HG03565 (cell line): ENCODE measurements at regions not wholly inside any gene's neighbourhood (a gene's known extent, or its start where the extent isn't known, plus 50 kb on each side); places are given as distances from the start of the nearest gene placed in this dataset.
"Not testable (repeated sequence)": the region's sequence is repeated elsewhere in the genome, so short reads cannot be mapped to it uniquely, and the experiment has no call there.

ENCODE experiments used
- ATAC-seq: cut with Tn5 transposase; IDR thresholded peaks from one replicate; pipeline ENCODE4 v1.9.1; 2021; ENCODE audit warnings: mild to moderate bottlenecking, moderate library complexity; ENCODE audit not compliant: unreplicated experiment

GRCh38 chr10:4403638-4404252 lies 422.3 kb upstream of the AKR1E2 start:
- no peak for ATAC-seq

- not testable (repeated sequence) for ATAC-seq
Observed at GRCh38 chr10:4401080-4401479, 424.9 kb upstream of the AKR1E2 start.

- no peak for ATAC-seq
Observed at GRCh38 chr10:4399556-4399955, 426.5 kb upstream of the AKR1E2 start.

GRCh38 chr10:4398602-4399001 lies 427.4 kb upstream of the AKR1E2 start:
- ATAC-seq, result no peak

GRCh38 chr10:4397337-4397736 lies 428.7 kb upstream of the AKR1E2 start:
- ATAC-seq, result no peak

DNA sequence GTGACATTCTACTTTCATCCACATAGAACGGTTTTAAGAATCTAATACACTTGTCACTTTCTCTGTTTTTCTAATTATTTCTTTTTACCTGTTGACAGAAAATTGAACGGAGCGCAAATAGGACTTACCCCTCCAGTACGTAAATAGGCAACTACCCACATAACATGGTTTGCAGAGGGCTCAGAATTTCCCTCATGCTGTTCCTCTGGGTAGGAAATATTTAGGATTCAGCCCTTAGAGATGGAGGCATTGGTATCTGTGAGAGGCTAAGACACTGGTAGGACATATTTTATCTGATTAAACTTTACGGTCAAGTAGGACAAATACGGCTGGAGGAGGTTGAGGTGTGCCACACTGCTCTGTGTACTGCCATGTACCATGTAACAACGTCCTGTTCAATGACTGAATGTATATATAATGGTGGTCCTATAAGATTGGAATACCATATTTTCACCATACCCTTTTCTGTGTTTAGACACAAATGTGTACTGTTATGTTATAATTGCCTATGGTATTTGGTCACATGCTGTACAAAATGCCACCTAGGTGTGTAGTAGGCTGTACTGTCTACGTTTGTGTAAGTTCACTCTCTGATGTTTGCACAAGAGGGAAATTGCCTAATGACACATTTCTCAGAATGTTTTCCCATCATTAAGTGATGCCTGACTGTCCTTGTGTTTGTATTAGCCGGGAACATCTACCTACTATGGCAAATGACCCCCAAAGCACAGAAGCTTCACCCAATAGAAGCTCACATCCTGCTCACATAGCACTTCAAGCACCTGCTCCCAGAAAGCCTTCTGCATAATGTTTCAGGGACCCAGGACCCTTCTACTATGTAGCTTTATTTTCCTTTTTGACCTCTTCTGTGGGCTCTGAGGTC lies 429.4 kb upstream of the AKR1E2 start:
- no peak for ATAC-seq

DNA sequence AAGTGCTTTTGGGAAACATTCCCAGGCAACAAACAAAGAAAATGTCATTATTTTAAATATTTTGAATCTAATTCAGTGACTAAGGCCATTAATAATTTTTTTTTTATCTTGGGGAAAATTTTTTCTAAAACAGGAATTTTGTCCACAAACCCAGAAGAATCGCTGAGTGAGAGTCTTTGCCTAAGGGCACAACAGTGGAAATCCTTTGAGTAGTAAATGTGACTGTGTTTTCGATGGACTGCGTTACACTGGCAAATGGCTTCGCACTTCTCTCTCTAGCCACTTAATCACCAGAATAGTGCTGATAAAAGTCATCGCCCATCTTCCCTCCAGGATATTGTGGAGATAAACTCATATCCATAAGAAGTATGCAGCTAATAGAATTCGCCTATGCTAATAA lies 430.3 kb upstream of the AKR1E2 start:
- ATAC-seq, result no peak

- ATAC-seq, result not testable (repeated sequence)
Observed at GRCh38 chr10:4394455-4394854, 431.6 kb upstream of the AKR1E2 start.

GRCh38 chr10:4391683-4392082 lies 434.3 kb upstream of the AKR1E2 start:
- no peak for ATAC-seq

DNA sequence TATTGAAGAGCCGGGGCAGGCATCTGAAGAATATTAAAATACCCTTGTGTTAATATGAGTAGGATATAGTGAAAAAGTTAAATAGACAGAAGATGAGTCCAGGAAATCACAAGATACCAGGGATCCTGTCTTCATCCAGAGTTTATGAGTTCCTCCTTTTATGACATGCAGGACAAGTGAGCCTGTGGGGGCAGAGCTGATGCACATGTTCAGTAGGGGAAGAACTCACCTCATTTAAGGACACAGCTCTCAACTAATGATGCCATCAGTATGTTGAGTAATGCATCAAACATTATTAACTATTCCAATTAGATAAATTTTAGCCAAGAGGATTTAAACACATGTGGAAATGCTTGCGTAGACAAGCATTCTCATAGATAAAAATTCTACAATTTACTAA lies 435.8 kb upstream of the AKR1E2 start:
- no peak for ATAC-seq

DNA sequence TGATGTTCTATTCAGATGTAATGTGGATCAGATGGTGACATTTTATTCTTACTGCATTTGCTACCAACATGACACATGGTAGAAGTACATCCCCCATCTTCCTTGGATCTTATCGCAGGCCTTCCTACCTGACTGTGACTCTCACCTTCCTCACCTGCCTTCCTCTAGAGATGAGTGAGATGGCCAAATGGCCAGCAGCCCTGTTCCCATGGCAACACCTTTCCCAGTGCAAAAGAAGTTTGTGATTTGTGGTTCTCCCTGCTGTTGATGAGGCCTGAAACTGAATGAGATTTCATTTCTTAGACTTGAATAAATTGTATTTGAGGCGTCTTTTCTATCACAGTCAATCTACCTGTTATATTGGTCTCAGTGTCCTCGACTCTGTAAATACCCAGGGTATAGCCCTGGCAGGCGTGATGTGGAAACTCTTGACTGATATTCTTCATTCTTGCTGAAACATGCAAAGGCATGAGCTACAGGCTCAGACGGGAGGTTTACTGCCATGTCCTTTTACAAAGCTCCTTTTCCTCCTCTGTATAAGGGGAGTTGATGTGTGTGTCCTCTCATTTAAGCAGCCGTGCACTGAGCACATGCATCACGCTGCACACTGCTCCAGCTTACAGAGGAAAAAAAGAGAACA lies 440.7 kb upstream of the AKR1E2 start:
- ATAC-seq, result no peak

DNA sequence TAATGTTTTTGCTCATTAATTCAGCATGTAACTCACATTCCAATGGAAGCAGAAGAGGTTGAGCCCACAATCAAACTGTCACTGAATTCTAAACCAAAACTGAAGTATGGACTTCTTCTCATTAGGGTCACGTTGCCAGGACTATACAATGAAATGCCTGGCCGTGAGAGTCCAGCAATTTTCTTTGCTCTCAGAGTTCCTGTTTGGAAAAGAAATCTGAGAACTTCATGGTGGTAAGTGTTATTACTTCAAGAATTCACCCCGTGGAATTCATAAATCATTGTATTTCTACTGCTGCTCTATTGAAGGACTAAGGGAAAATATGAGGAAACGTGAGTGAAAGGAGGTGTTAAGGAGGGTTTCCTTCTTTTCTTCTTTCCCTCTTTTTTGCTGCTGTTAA lies 441.8 kb upstream of the AKR1E2 start:
- ATAC-seq, result no peak

DNA sequence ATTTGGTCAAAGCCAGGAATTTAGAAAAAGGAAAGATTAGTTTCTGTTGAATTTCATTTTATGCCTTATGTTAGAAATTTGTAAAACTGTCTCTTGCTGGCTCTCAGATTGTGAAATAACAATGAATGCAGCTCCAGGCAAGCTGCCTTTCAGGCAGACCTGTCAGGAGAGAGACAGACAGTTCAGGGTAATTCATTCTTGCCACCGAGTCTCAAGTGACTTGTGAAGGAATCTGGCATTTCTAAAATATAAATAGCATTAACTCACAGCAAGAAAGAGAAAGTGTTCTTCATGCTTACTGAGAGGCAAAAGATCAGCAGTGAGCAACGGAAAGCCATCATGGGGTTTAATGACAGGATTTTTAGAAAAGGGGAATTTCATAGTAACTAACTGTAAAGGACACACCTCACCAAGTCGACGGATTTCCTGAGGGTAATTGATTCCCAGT lies 442.3 kb upstream of the AKR1E2 start:
- no peak for ATAC-seq

GRCh38 chr10:4382811-4383210 lies 443.2 kb upstream of the AKR1E2 start:
- no peak for ATAC-seq

DNA sequence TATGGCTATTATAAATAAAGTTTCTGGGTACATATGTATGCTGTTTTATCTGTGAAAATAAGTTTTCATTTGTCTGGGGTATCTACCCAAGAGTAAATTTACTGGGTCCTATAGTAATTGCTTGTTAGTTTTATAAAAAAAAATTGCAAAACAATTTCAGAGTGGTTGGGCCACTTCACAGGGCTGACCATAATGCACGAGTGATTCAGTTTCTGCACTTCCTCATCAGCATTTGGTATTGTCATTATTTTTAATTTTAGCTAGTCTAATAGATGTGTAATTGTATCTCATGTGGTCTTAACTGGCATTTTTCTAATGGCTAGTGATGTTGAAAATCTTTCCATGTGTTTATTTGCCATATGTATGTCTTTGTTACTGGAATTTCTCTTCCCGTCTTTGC lies 452.4 kb upstream of the AKR1E2 start:
- ATAC-seq, result no peak

- ATAC-seq, result no peak
Observed at GRCh38 chr10:4373098-4373497, 452.9 kb upstream of the AKR1E2 start.

DNA sequence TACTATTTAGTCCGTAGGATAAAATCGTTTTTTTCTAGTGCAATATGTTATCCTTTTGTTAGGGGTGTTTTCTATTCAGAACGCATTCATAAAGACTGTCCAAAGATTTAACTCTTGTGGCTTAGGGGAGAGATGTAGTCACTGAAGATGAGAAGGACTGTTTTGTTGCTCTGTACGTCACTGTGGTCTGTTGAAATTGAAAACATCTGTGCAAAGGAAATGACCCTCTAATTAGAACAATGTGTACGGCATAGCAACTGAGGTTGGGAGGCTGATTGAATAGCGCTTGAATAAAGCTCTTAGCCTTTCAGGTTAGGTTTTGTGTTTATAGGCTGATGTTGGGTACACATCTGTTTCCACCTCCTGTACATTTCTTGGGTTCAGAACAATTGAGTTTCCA lies 453.4 kb upstream of the AKR1E2 start:
- ATAC-seq, result no peak

- ATAC-seq, result no peak
Observed at GRCh38 chr10:4371691-4372295, 454.2 kb upstream of the AKR1E2 start.

DNA sequence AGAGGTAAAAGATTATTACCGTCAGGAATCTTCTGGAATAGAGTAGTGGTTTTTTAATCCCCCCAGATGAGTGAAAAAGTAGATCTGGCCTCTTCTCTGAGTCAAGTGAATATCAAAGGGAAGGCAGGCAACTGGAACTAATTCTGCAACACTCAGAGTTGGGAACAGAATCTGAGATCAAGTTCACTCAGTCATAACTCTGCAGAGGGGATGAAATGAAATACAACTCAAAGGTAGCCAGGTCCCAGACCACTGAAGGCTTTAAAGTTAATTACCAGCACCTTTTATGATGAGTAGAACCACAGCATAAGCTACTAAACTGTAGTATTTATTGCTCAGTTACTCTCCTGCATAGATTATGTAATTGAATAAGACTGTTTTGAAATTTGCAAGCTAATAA lies 455.6 kb upstream of the AKR1E2 start:
- no peak for ATAC-seq

- no peak for ATAC-seq
Observed at GRCh38 chr10:4361581-4361980, 464.4 kb upstream of the AKR1E2 start.

- no peak for ATAC-seq
Observed at GRCh38 chr10:4359003-4359402, 467.0 kb upstream of the AKR1E2 start.

GRCh38 chr10:4357911-4358310 lies 468.1 kb upstream of the AKR1E2 start:
- ATAC-seq, result no peak
